WTC11 (cell line): ENCODE measurements at regions not wholly inside any gene's neighbourhood (a gene's known extent, or its start where the extent isn't known, plus 50 kb on each side); places are given as distances from the start of the nearest gene placed in this dataset.

Experiments used
- ATAC-seq: fragments of 200-7000 bp; cut with Tn5 transposase; 2 replicates; pipeline ENCODE4 v1.10.0; 2021; ENCODE audit warnings: mild to moderate bottlenecking, moderate library complexity
- CTCF ChIA-PET: fragments of 300-600 bp; sonication (Branson Sonifier 250); formaldehyde crosslinking; loops from one replicate; lab custom pipeline; 2021; ENCODE audit warnings: antibody characterized with exemption; lab: Charles Lee
- POLR2A ChIA-PET: fragments of 350-600 bp; sonication (Branson Sonifier 250); formaldehyde crosslinking; loops from one replicate; lab custom pipeline; 2021; ENCODE audit warnings: antibody characterized with exemption; lab: Charles Lee
- DNase-seq: peaks from one replicate; pipeline ENCODE4 v3.0.0; 2021; ENCODE audit warnings: low spot score
- H3K27ac Mint-ChIP-seq: 2 replicates; pipeline ENCODE4 v1.8.0; 2021; ENCODE audit warnings: mixed read lengths
- H3K27me3 Mint-ChIP-seq: 2 replicates; pipeline ENCODE4 v1.8.0; 2021; ENCODE audit warnings: low read depth, mild to moderate bottlenecking, moderate library complexity, mixed read lengths
- H3K36me3 Mint-ChIP-seq: 2 replicates; pipeline ENCODE4 v1.8.0; 2021; ENCODE audit warnings: mixed read lengths
- H3K4me1 Mint-ChIP-seq: 2 replicates; pipeline ENCODE4 v1.8.0; 2022; ENCODE audit warnings: mixed read lengths
- H3K4me3 Mint-ChIP-seq: 2 replicates; pipeline ENCODE4 v1.8.0; 2021; ENCODE audit warnings: mild to moderate bottlenecking, moderate library complexity, mixed read lengths
- H3K9me3 Mint-ChIP-seq: 2 replicates; pipeline ENCODE4 v1.8.0; 2021; ENCODE audit warnings: mixed read lengths
- ATF3 ChIP-seq: sonication (generic); formaldehyde crosslinking; conservative IDR thresholded peaks from 2 replicates; pipeline ENCODE4 v1.8.1; 2022; ENCODE audit warnings: mild to moderate bottlenecking, missing genetic modification reagents
- CDX4 ChIP-seq: fragments of 250-450 bp; sonication (Bioruptor Pico); IDR thresholded peaks from 2 replicates; pipeline ENCODE4 v1.9.0; 2021; ENCODE audit warnings: moderate library complexity, mild to moderate bottlenecking, inconsistent platforms, borderline replicate concordance
- E2F1 ChIP-seq: sonication (generic); formaldehyde crosslinking; IDR thresholded peaks from 2 replicates; pipeline ENCODE4 v1.8.0; 2022; ENCODE audit warnings: mild to moderate bottlenecking, missing genetic modification reagents
- ETV6 ChIP-seq: sonication (generic); formaldehyde crosslinking; IDR thresholded peaks from 2 replicates; pipeline ENCODE4 v1.8.1; 2022; ENCODE audit warnings: mild to moderate bottlenecking, missing genetic modification reagents
- FOXP4 ChIP-seq: sonication (generic); formaldehyde crosslinking; IDR thresholded peaks from 2 replicates; pipeline ENCODE4 v1.8.0; 2022; ENCODE audit warnings: mild to moderate bottlenecking, missing genetic modification reagents
- MAX ChIP-seq: sonication (generic); formaldehyde crosslinking; IDR thresholded peaks from 2 replicates; pipeline ENCODE4 v1.8.0; 2022; ENCODE audit warnings: mild to moderate bottlenecking, missing genetic modification reagents
- MLX ChIP-seq: sonication (generic); formaldehyde crosslinking; IDR thresholded peaks from 2 replicates; pipeline ENCODE4 v1.8.1; 2023; ENCODE audit warnings: mild to moderate bottlenecking, missing genetic modification reagents, moderate library complexity
- MYBL2 ChIP-seq: sonication (generic); formaldehyde crosslinking; IDR thresholded peaks from 2 replicates; pipeline ENCODE4 v1.8.1; 2023; ENCODE audit warnings: mild to moderate bottlenecking, moderate library complexity, missing genetic modification reagents
- NFATC4 ChIP-seq: fragments of 250-450 bp; sonication (Bioruptor Pico); IDR thresholded peaks from 2 replicates; pipeline ENCODE4 v1.9.0; 2021; ENCODE audit warnings: mild to moderate bottlenecking
- NFE2L1 ChIP-seq: sonication (generic); formaldehyde crosslinking; IDR thresholded peaks from 2 replicates; pipeline ENCODE4 v1.8.1; 2023; ENCODE audit warnings: missing genetic modification reagents
- NR1H2 ChIP-seq: sonication (generic); formaldehyde crosslinking; IDR thresholded peaks from 2 replicates; pipeline ENCODE4 v1.9.0; 2021; ENCODE audit warnings: mild to moderate bottlenecking, moderate library complexity, missing genetic modification reagents
- NR3C1 ChIP-seq: sonication (generic); formaldehyde crosslinking; conservative IDR thresholded peaks from 2 replicates; pipeline ENCODE4 v1.8.1; 2023; ENCODE audit warnings: low read depth, mild to moderate bottlenecking, missing genetic modification reagents
- PRRX2 ChIP-seq: fragments of 250-450 bp; sonication (Bioruptor Pico); IDR thresholded peaks from 2 replicates; pipeline ENCODE4 v1.8.0; 2021; ENCODE audit warnings: mild to moderate bottlenecking
- RELA ChIP-seq: sonication (generic); formaldehyde crosslinking; IDR thresholded peaks from 2 replicates; pipeline ENCODE4 v1.8.1; 2022; ENCODE audit warnings: missing genetic modification reagents, mild to moderate bottlenecking, borderline replicate concordance
- SMAD3 ChIP-seq: sonication (generic); formaldehyde crosslinking; IDR thresholded peaks from 2 replicates; pipeline ENCODE4 v1.8.0; 2022; ENCODE audit warnings: missing genetic modification reagents, mild to moderate bottlenecking, borderline replicate concordance
- SOX15 ChIP-seq: fragments of 250-450 bp; sonication (Bioruptor Pico); IDR thresholded peaks from 2 replicates; pipeline ENCODE4 v1.9.0; 2021; ENCODE audit warnings: mild to moderate bottlenecking
- ZBTB43 ChIP-seq: sonication (generic); formaldehyde crosslinking; IDR thresholded peaks from 2 replicates; pipeline ENCODE4 v1.8.1; 2023; ENCODE audit warnings: mild to moderate bottlenecking, missing genetic modification reagents
- ZNF138 ChIP-seq: sonication (generic); formaldehyde crosslinking; conservative IDR thresholded peaks from 2 replicates; pipeline ENCODE4 v1.8.1; 2022; ENCODE audit warnings: mild to moderate bottlenecking, moderate library complexity, missing genetic modification reagents
- ZNF263 ChIP-seq: sonication (generic); formaldehyde crosslinking; IDR thresholded peaks from 2 replicates; pipeline ENCODE4 v1.8.1; 2022; ENCODE audit warnings: low read depth, mild to moderate bottlenecking, moderate library complexity, missing genetic modification reagents
- ZNF281 ChIP-seq: sonication (generic); formaldehyde crosslinking; IDR thresholded peaks from 2 replicates; pipeline ENCODE4 v1.8.0; 2023; ENCODE audit warnings: mild to moderate bottlenecking, missing genetic modification reagents
- ZNF396 ChIP-seq: fragments of 250-450 bp; sonication (Bioruptor Pico); IDR thresholded peaks from 2 replicates; pipeline ENCODE4 v1.8.0; 2021; ENCODE audit warnings: mild to moderate bottlenecking, moderate library complexity, borderline replicate concordance

GRCh38 chr10:131844529-131845084 is 56.2 kb upstream of the PPP2R2D start:
- TF ChIP-seq NFE2L1 (CRISPR knock-in tag) = no peak
- TF ChIP-seq ETV6 (CRISPR knock-in tag) = no peak
- TF ChIP-seq NFATC4 = no peak
- TF ChIP-seq, all 79 proteins: peak for 0
- Mint-ChIP-seq H3K27ac (no peak overlapping the region), H3K36me3 (0 out of 2 replicates have a peak, but pooled peaks cover 2% of the 10 kb centered on the region), H3K4me1 (no peaks in the 10 kb centered on the region), H3K27me3 (no peaks in the 10 kb centered on the region), H3K4me3 (no peak overlapping the region), H3K9me3 (peaks cover 3% of the 10 kb centered on the region)
- ATAC-seq (no peak), DNase-seq (no peak)
- ChIA-PET POLR2A (no interaction called here), CTCF (no interaction called here)

GRCh38 chr10:131845505-131846239 is 55.1 kb upstream of the PPP2R2D start:
- TF ChIP-seq FOXP4 = no peak
- no peak for TF ChIP-seq MYBL2
- no peak for TF ChIP-seq ZNF281
- no peak for TF ChIP-seq ATF3
- TF ChIP-seq NR3C1 = no peak
- no peak for TF ChIP-seq SOX15 (CRISPR knock-in tag)
- TF ChIP-seq RELA (CRISPR knock-in tag) = no peak
- no peak for TF ChIP-seq CDX4 (CRISPR knock-in tag)
- TF ChIP-seq ZNF138 (CRISPR knock-in tag) = no peak
- TF ChIP-seq PRRX2 = no peak
- no peak for TF ChIP-seq E2F1
- TF ChIP-seq ZBTB43 (CRISPR knock-in tag) = no peak
- TF ChIP-seq SMAD3 (CRISPR knock-in tag) = no peak
- TF ChIP-seq NFATC4 = no peak
- no peak for TF ChIP-seq MAX
- no peak for TF ChIP-seq NR1H2 (CRISPR knock-in tag)
- no peak for TF ChIP-seq ZNF396 (CRISPR knock-in tag)
- TF ChIP-seq MLX (CRISPR knock-in tag) = no peak
- TF ChIP-seq ZNF263 (CRISPR knock-in tag) = no peak
- TF ChIP-seq, all 79 proteins: peak for 0
- no peaks in the 10 kb centered on the region for H3K9me3 Mint-ChIP-seq
- POLR2A ChIA-PET = no interaction called here
- H3K4me3 Mint-ChIP-seq = no peak overlapping the region
- H3K27ac Mint-ChIP-seq = no peak overlapping the region
- CTCF ChIA-PET = interaction anchor here (1.0 kb wide), 1 partner anchor 16 kb away, joined by 3 read pairs; no protein-coding TSS in a partner anchor
- no peak for ATAC-seq
- no peaks in the 10 kb centered on the region for H3K36me3 Mint-ChIP-seq
- H3K4me1 Mint-ChIP-seq = no peaks in the 10 kb centered on the region
- no peaks in the 10 kb centered on the region for H3K27me3 Mint-ChIP-seq
- no peak for DNase-seq
